ENCODE measurements at regions not wholly inside any gene's neighbourhood (a gene's known extent, or its start where the extent isn't known, plus 50 kb on each side); places are given as distances from the start of the nearest gene placed in this dataset.

DNA sequence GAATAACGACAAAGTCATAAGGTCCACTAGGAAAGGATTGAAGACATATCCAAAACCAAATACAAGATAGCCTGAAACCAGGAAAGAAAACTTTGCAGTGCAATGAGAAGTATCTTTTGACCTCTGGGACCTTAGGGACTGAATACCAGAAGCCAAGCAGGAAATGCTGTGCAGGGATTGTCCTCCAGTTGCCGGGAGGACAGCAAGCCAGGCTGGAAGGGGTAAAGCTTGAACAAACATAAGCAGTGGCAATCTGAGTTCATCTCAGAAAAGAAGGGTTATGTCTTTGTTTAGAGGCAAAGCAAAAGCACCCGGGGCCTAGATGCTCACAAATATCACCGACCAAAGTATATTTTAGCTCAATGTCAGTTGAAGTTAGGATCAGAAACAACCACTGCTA, 55.3 kb upstream of the VCX start:
- no peak for TF ChIP-seq POLR2A (IDR thresholded peaks at IDR 0.05; ENCODE audit: low read depth, low read length)
- TF ChIP-seq POLR2AphosphoS5 (IDR thresholded peaks at IDR 0.05; ENCODE audit: low read depth, low read length): no peak
- TF ChIP-seq TAF1 (IDR thresholded peaks at IDR 0.05; ENCODE audit: borderline replicate concordance, low read depth, low read length): no peak

Measured in GM12892 (cell line).